B cell (primary cell): ENCODE measurements at regions not wholly inside any gene's neighbourhood (a gene's known extent, or its start where the extent isn't known, plus 50 kb on each side); places are given as distances from the start of the nearest gene placed in this dataset.

Experiments used
- ATAC-seq: fragments of 200-7000 bp; cut with Tn5 transposase; one replicate; pipeline ENCODE4 v1.10.0; 2021; ENCODE audit warnings: low read depth, mild to moderate bottlenecking, moderate number of reproducible peaks, moderate library complexity
- CTCF ChIA-PET: fragments of 350-600 bp; sonication (Branson Sonifier 250); formaldehyde crosslinking; loops from one replicate; lab custom pipeline; 2021; ENCODE audit warnings: antibody characterized with exemption, inconsistent platforms; lab: Charles Lee
- POLR2A ChIA-PET: fragments of 350-600 bp; sonication (Branson Sonifier 250); formaldehyde crosslinking; loops from one replicate; lab custom pipeline; 2021; ENCODE audit warnings: antibody characterized with exemption; lab: Charles Lee
- DNase-seq: peaks from one replicate; pipeline ENCODE4 v3.0.0; 2013
- H2AFZ ChIP-seq: 2 replicates; pipeline ENCODE4 v1.6.1; 2012; ENCODE audit warnings: mild to moderate bottlenecking, low read depth, low read length; ENCODE audit not compliant: insufficient read depth, poor library complexity, severe bottlenecking
- H3K27ac ChIP-seq, 2 donors: 1 replicate in 1 of 2; 2 replicates in 1 of 2; pipeline ENCODE4 v1.5.1; 2012 to 2013; ENCODE audit warnings: low read length in 2 of 2, mild to moderate bottlenecking in 2 of 2, moderate library complexity in 1 of 2
- H3K27me3 ChIP-seq, 4 experiments: fragments of 200-600 bp in 1 of 4; sonication (generic) in 1 of 4; replicated peaks in 1 of 4; 1 replicate in 2 of 4; 2 replicates in 2 of 4; pipeline versions ENCODE4 v1.6.1 to v1.7.0; 2013 to 2016; ENCODE audit warnings: low read length in 3 of 4, mild to moderate bottlenecking in 2 of 4, mixed read lengths in 1 of 4, moderate library complexity in 1 of 4; ENCODE audit not compliant: insufficient read depth in 4 of 4, control insufficient read depth in 3 of 4; ENCODE audit errors: control extremely low read depth in 1 of 4
- H3K36me3 ChIP-seq, 2 experiments: replicated peaks in 1 of 2; 1 replicate in 1 of 2; 2 replicates in 1 of 2; pipeline versions ENCODE4 v1.6.1 to v1.7.1; 2013; ENCODE audit warnings: low read length in 1 of 2; ENCODE audit not compliant: insufficient read depth in 2 of 2, control insufficient read depth in 1 of 2; ENCODE audit errors: control extremely low read depth in 1 of 2, extremely low read depth in 1 of 2
- H3K4me1 ChIP-seq, 2 donors: fragments of 200-600 bp in 1 of 2; sonication (generic) in 1 of 2; 1 replicate in 1 of 2; 2 replicates in 1 of 2; pipeline versions ENCODE4 v1.5.1 to v1.6.1; 2013 to 2017; ENCODE audit warnings: low read length in 2 of 2; ENCODE audit not compliant: control insufficient read depth in 2 of 2, insufficient read depth in 2 of 2
- H3K4me2 ChIP-seq: replicated peaks from 2 replicates; pipeline ENCODE3; 2012; ENCODE audit warnings: mild to moderate bottlenecking, low read depth, low read length; ENCODE audit not compliant: poor library complexity, severe bottlenecking
- H3K4me3 ChIP-seq, 5 experiments: fragments of 200-600 bp in 1 of 5; sonication (generic) in 1 of 5; 1 replicate in 3 of 5; 2 replicates in 2 of 5; pipeline versions ENCODE4 v1.5.1 to v1.7.0; 2011 to 2016; ENCODE audit warnings: low read length in 4 of 5, mild to moderate bottlenecking in 4 of 5, low read depth in 2 of 5, control low read depth in 1 of 5, moderate library complexity in 1 of 5; ENCODE audit not compliant: insufficient read depth in 1 of 5; ENCODE audit errors: control extremely low read depth in 1 of 5, extremely low read depth in 1 of 5
- H3K79me2 ChIP-seq: fragments of 200-600 bp; sonication (generic); one replicate; pipeline ENCODE4 v1.6.0; 2016; ENCODE audit warnings: low read length; ENCODE audit not compliant: control insufficient read depth, insufficient read depth
- H3K9ac ChIP-seq: fragments of 200-600 bp; sonication (generic); 2 replicates; pipeline ENCODE4 v1.6.1; 2017; ENCODE audit warnings: mild to moderate bottlenecking, low read length, moderate library complexity
- H3K9me3 ChIP-seq, 3 donors: one replicate each; pipeline versions ENCODE4 v1.6.1 to v1.7.1; 2013; ENCODE audit warnings: low read length in 2 of 3; ENCODE audit not compliant: control insufficient read depth in 2 of 3, insufficient read depth in 1 of 3; ENCODE audit errors: control extremely low read depth in 1 of 3
- H4K20me1 ChIP-seq: 2 replicates; pipeline ENCODE4 v1.6.0; 2012; ENCODE audit warnings: mild to moderate bottlenecking, low read length; ENCODE audit not compliant: insufficient read depth, control insufficient read depth, poor library complexity, severe bottlenecking
- H3K27ac Mint-ChIP-seq: one replicate; pipeline ENCODE4 v1.8.0; 2021; ENCODE audit warnings: mixed read lengths
- H3K27me3 Mint-ChIP-seq: one replicate; pipeline ENCODE4 v1.8.0; 2021; ENCODE audit warnings: mixed read lengths
- H3K4me1 Mint-ChIP-seq: one replicate; pipeline ENCODE4 v1.8.0; 2021; ENCODE audit warnings: mixed read lengths
- H3K4me3 Mint-ChIP-seq: one replicate; pipeline ENCODE4 v1.8.0; 2021; ENCODE audit warnings: mixed read lengths
- H3K9me3 Mint-ChIP-seq: one replicate; pipeline ENCODE4 v1.8.0; 2022; ENCODE audit warnings: mixed read lengths; ENCODE audit not compliant: insufficient read depth
- CTCF ChIP-seq: fragments of 200-600 bp; IDR thresholded peaks from one replicate; pipeline ENCODE4 v1.8.0; 2022; ENCODE audit warnings: antibody characterized with exemption, mild to moderate bottlenecking
- EZH2 ChIP-seq: IDR thresholded peaks from 2 replicates; pipeline ENCODE4 v1.6.1; 2012; ENCODE audit warnings: borderline replicate concordance, low read depth, mild to moderate bottlenecking, moderate library complexity, low read length; ENCODE audit not compliant: insufficient read depth, poor library complexity, severe bottlenecking
- WGBS: methylation state at CpG from one replicate; pipeline ENCODE4 v1.1.5; 2013; ENCODE audit warnings: missing lambda C conversion rate; ENCODE audit not compliant: insufficient coverage; 5-methylcytosine and 5-hydroxymethylcytosine counted together
- intact Hi-C: fragments of 100-400 bp; cut with micrococcal nuclease; formaldehyde crosslinking; loops from one replicate; pipeline ENCODE4 v1.10.0; 2022

GRCh38 chr5:155974369-155974768, 352.6 kb upstream of the SGCD start:
- no peak for TF ChIP-seq CTCF
- TF ChIP-seq EZH2: no peak
- Histone ChIP-seq H3K9ac (no peak overlapping the region), H3K36me3 (no peaks in the 10 kb centered on the region), H3K4me2 (no peak overlapping the region), H3K27ac (no peak overlapping the region), H3K27me3 (no peaks in the 10 kb centered on the region), H3K4me3 (no peak overlapping the region), H3K79me2 (no peaks in the 10 kb centered on the region), H2AFZ (no peak overlapping the region), H3K4me1 (no peaks in the 10 kb centered on the region), H3K9me3 (no peaks in the 10 kb centered on the region), H4K20me1 (no peaks in the 10 kb centered on the region)
- Mint-ChIP-seq H3K9me3 (no peaks in the 10 kb centered on the region), H3K4me1 (no peaks in the 10 kb centered on the region), H3K27ac (no peak overlapping the region), H3K4me3 (no peak overlapping the region), H3K27me3 (peaks cover 6% of the 10 kb centered on the region)
- DNase-seq (no peak), ATAC-seq (no peak)
- ChIA-PET CTCF (no interaction called here), POLR2A (no interaction called here)
- intact Hi-C loops: no loop called here
- 92% methylated on average over 2 of the region's 2 CpGs for WGBS

GRCh38 chr5:155978850-155979249, 348.1 kb upstream of the SGCD start:
- H3K27ac ChIP-seq: no peak overlapping the region
- H4K20me1 ChIP-seq: no peaks in the 10 kb centered on the region
- H3K4me2 ChIP-seq: no peak overlapping the region
- H3K4me1 ChIP-seq: no peaks in the 10 kb centered on the region
- Mint-ChIP-seq H3K9me3 (no peaks in the 10 kb centered on the region), H3K27me3 (peaks cover 5% of the 10 kb centered on the region), H3K4me3 (no peak overlapping the region), H3K4me1 (no peaks in the 10 kb centered on the region), H3K27ac (no peak overlapping the region)
- ChIA-PET CTCF (no interaction called here), POLR2A (no interaction called here)
- H3K36me3 ChIP-seq: no peaks in the 10 kb centered on the region
- intact Hi-C loops: no loop called here
- H3K9me3 ChIP-seq: no peaks in the 10 kb centered on the region
- ATAC-seq: no peak
- no peaks in the 10 kb centered on the region for H3K27me3 ChIP-seq
- 80% methylated on average over 1 of the region's 3 CpGs for WGBS
- no peak overlapping the region for H3K4me3 ChIP-seq
- DNase-seq: no peak
- no peaks in the 10 kb centered on the region for H3K79me2 ChIP-seq
- no peak for TF ChIP-seq CTCF
- no peak for TF ChIP-seq EZH2
- no peak overlapping the region for H2AFZ ChIP-seq
- no peak overlapping the region for H3K9ac ChIP-seq
